Caco-2 (cell line): ENCODE measurements at regions not wholly inside any gene's neighbourhood (a gene's known extent, or its start where the extent isn't known, plus 50 kb on each side); places are given as distances from the start of the nearest gene placed in this dataset.
A peak's percentile ranks its signal among the peaks of the same experiment; 100 is the strongest.

Source experiments
- BruUV-seq: library from RNA; stranded (reverse); fragments of 400-500 nt; replicated peaks from 2 replicates; lab custom pipeline; 2021; lab: Mats Ljungman, UMichigan
- CTCF ChIA-PET: fragments of 300-600 bp; sonication (Branson Sonifier 250); formaldehyde crosslinking; loops from one replicate; lab custom pipeline; 2022; ENCODE audit warnings: antibody characterized with exemption; lab: Charles Lee
- POLR2A ChIA-PET: fragments of 300-600 bp; sonication (Branson Sonifier 250); formaldehyde crosslinking; loops from one replicate; lab custom pipeline; 2022; ENCODE audit warnings: antibody characterized with exemption; lab: Charles Lee
- DNase-seq, 2 experiments: peaks; one replicate each; pipeline versions ENCODE4 v3.0.0 to v3.0.0-alpha.2; 2020 to 2022
- H3K27me3 ChIP-seq: replicated peaks from 2 replicates; pipeline ENCODE4 v1.6.0; 2011; ENCODE audit warnings: low read length; ENCODE audit not compliant: control insufficient read depth, insufficient read depth
- H3K36me3 ChIP-seq: 2 replicates; pipeline ENCODE4 v1.5.1; 2011; ENCODE audit warnings: low read length; ENCODE audit not compliant: control insufficient read depth, insufficient read depth
- H3K4me1 ChIP-seq: fragments of 250-450 bp; sonication (Bioruptor Pico); 2 replicates; pipeline ENCODE4 v1.5.1; 2020; ENCODE audit warnings: mild to moderate bottlenecking
- H3K4me3 ChIP-seq: 2 replicates; pipeline ENCODE4 v1.5.1; 2011; ENCODE audit warnings: low read depth, mild to moderate bottlenecking, control low read depth, low read length
- H3K9me3 ChIP-seq: fragments of 250-450 bp; sonication (Bioruptor Pico); 2 replicates; pipeline ENCODE4 v1.5.1; 2020; ENCODE audit warnings: mild to moderate bottlenecking, moderate library complexity
- H3K27ac Mint-ChIP-seq: one replicate; pipeline ENCODE4 v1.8.0; 2022; ENCODE audit warnings: mixed read lengths; ENCODE audit not compliant: unreplicated experiment
- H3K27me3 Mint-ChIP-seq: one replicate; pipeline ENCODE4 v1.8.0; 2022; ENCODE audit warnings: mixed read lengths; ENCODE audit not compliant: insufficient read depth, unreplicated experiment
- H3K36me3 Mint-ChIP-seq: one replicate; pipeline ENCODE4 v1.8.0; 2022; ENCODE audit warnings: mild to moderate bottlenecking, mixed read lengths; ENCODE audit not compliant: insufficient read depth, unreplicated experiment
- H3K4me1 Mint-ChIP-seq: one replicate; pipeline ENCODE4 v1.8.0; 2022; ENCODE audit warnings: low read depth, mixed read lengths; ENCODE audit not compliant: unreplicated experiment
- H3K4me3 Mint-ChIP-seq: one replicate; pipeline ENCODE4 v1.8.0; 2022; ENCODE audit warnings: mild to moderate bottlenecking, moderate library complexity, mixed read lengths; ENCODE audit not compliant: unreplicated experiment
- H3K9me3 Mint-ChIP-seq: one replicate; pipeline ENCODE4 v1.8.0; 2022; ENCODE audit warnings: mixed read lengths; ENCODE audit not compliant: unreplicated experiment
- intact Hi-C: fragments of 100-400 bp; cut with micrococcal nuclease; formaldehyde crosslinking; loops from one replicate; pipeline ENCODE4 v1.10.0; 2022; ENCODE audit not compliant: unreplicated experiment
- TF ChIP-seq, protein P1 (sequence below), 2 experiments: fragments of 200-600 bp in 1 of 2; IDR thresholded peaks; 1 replicate in 1 of 2; 2 replicates in 1 of 2; pipeline versions ENCODE4 v1.5.1 to v1.8.0; 2011 to 2022; ENCODE audit warnings: antibody characterized with exemption in 1 of 2, control low read depth in 1 of 2, inconsistent platforms in 1 of 2, low read depth in 1 of 2, low read length in 1 of 2, mild to moderate bottlenecking in 1 of 2, moderate library complexity in 1 of 2; ENCODE audit not compliant: insufficient read depth in 1 of 2, severe bottlenecking in 1 of 2, unreplicated experiment in 1 of 2

DNA sequence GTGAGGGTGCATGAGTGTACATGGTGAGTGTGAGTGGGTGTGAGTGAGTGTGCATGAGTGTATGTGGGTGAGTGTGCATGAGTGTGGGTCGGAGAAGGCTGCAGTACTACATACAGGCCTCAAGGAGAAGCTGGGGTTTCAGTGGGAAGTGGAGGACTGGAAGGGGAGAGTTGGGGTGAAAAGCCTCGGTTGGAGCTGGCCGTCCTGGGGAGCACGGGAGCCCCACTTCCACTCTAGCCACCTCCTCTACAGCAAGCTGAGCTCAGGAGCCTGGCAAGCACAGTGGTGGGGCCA lies 68.7 kb upstream of the HPCAL1 start:
- Histone ChIP-seq H3K9me3 (peaks cover 5% of the 10 kb centered on the region; the same call in 1 of the 2 replicates), H3K4me1 (peaks cover 24% of the 10 kb centered on the region), H3K4me3 (no peak overlapping the region), H3K27me3 (no peaks in the 10 kb centered on the region), H3K36me3 (no peaks in the 10 kb centered on the region)
- ChIA-PET POLR2A (no interaction called here), CTCF (no interaction called here)
- intact Hi-C loops = no loop called here
- Mint-ChIP-seq H3K9me3 (peaks cover 16% of the 10 kb centered on the region), H3K27me3 (no peaks in the 10 kb centered on the region), H3K36me3 (peaks cover 4% of the 10 kb centered on the region), H3K4me1 (peaks cover 16% of the 10 kb centered on the region), H3K27ac (no peak overlapping the region), H3K4me3 (no peak overlapping the region)
- TF ChIP-seq, protein P1, sequence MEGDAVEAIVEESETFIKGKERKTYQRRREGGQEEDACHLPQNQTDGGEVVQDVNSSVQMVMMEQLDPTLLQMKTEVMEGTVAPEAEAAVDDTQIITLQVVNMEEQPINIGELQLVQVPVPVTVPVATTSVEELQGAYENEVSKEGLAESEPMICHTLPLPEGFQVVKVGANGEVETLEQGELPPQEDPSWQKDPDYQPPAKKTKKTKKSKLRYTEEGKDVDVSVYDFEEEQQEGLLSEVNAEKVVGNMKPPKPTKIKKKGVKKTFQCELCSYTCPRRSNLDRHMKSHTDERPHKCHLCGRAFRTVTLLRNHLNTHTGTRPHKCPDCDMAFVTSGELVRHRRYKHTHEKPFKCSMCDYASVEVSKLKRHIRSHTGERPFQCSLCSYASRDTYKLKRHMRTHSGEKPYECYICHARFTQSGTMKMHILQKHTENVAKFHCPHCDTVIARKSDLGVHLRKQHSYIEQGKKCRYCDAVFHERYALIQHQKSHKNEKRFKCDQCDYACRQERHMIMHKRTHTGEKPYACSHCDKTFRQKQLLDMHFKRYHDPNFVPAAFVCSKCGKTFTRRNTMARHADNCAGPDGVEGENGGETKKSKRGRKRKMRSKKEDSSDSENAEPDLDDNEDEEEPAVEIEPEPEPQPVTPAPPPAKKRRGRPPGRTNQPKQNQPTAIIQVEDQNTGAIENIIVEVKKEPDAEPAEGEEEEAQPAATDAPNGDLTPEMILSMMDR (IDR thresholded peaks at IDR 0.05; ENCODE audit: insufficient read depth in 1 of 2, low read depth in 1 of 2, low read length in 1 of 2, severe bottlenecking in 1 of 2, unreplicated experiment in 1 of 2) = no peak
- peak in 1 of 2 experiments; percentile 25 for DNase-seq
- BruUV-seq = no TSS peak

DNA sequence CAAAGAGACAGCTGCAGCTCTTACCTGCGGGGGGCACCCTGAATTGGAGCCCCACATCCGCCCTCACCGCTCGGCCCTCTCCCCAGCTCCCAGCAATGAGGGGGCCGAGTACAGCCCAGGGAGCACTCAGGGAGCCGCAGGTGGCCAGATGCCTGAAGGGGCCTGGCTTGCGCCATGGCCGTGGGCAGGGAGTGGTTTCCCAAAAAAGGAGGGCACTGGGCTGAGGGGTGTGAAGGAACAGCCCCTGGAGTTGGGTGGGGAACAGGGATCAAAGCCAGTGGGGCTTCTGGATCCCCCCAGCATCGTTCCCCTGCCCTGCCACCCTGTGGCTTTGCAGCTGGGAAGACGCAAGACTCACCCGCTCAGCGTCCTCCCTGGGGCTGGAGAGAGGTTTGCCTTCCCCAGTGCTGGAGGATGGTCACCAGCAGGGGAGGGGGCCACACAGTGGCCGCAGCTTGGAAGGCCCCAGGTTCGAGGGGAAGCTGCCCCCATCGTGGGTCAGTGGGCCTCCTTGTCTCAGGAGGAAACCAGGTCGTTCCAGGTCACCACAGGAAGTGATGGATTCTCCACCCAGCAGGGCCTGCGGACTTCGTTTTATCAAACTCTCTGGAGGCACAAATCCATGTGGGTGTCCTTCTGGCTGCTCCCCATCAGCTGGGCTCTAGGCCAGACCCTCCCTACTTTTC lies 68.2 kb upstream of the HPCAL1 start:
- TF ChIP-seq, protein P1 (IDR thresholded peaks at IDR 0.05; ENCODE audit: insufficient read depth in 1 of 2, low read depth in 1 of 2, low read length in 1 of 2, severe bottlenecking in 1 of 2, unreplicated experiment in 1 of 2) = no peak
- H3K9me3 ChIP-seq = peaks cover 5% of the 10 kb centered on the region; the same call in 1 of the 2 replicates
- no peaks in the 10 kb centered on the region for H3K36me3 ChIP-seq
- H3K9me3 Mint-ChIP-seq = peaks cover 16% of the 10 kb centered on the region
- peaks cover 4% of the 10 kb centered on the region for H3K36me3 Mint-ChIP-seq
- no peaks in the 10 kb centered on the region for H3K27me3 ChIP-seq
- BruUV-seq = no TSS peak
- POLR2A ChIA-PET = no interaction called here
- CTCF ChIA-PET = no interaction called here
- H3K4me3 Mint-ChIP-seq = no peak overlapping the region
- H3K27me3 Mint-ChIP-seq = no peaks in the 10 kb centered on the region
- peaks cover 12% of the 10 kb centered on the region for H3K4me1 Mint-ChIP-seq
- peak in 1 of 2 experiments; percentile 34 for DNase-seq
- peaks cover 19% of the 10 kb centered on the region for H3K4me1 ChIP-seq
- no peak overlapping the region for H3K27ac Mint-ChIP-seq
- intact Hi-C loops = no loop called here
- H3K4me3 ChIP-seq = no peak overlapping the region

DNA sequence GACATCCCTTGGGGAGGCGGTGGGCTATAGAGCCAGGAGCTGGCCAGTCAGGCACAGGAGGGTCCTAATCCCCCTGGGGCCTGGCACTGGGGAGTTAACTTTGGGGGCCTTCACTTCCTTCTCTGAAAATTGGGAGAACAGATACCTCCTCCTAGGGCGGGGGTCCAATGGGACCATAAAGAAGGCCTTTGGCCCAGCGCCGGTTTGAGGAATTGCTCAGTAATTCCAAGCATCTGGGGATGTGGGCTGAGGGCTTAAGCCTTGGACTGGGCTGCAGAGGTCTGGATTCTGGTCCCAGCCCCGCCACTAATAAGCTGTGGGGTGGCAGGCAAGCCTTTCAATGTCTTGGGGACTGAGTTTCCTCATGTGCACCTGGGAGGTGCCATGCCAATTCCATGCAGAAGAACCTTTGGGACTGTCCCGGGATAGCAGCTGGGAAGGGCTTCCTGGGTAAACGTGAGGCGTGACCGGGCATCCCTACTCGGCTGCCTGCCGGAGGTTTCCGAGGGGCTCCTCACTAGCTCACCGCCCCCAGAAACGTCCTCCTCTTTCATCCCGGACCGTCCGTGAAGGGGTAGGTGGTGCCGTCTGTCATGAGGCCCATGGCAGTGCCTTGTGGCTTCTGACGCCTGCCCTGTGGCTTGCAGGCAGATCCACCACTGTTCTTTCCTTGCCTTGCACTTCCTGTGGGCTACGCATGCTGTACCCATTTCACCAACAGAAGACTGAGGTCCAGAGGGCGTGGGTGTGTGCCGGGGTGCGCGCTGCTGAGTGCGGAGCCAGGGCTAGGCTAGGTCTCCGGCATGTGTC lies 67.4 kb upstream of the HPCAL1 start:
- Mint-ChIP-seq H3K27me3 (no peaks in the 10 kb centered on the region), H3K27ac (no peak overlapping the region), H3K36me3 (peaks cover 4% of the 10 kb centered on the region), H3K9me3 (peaks cover 16% of the 10 kb centered on the region), H3K4me3 (no peak overlapping the region), H3K4me1 (peaks cover 8% of the 10 kb centered on the region)
- no peaks in the 10 kb centered on the region for H3K27me3 ChIP-seq
- ChIA-PET POLR2A (no interaction called here), CTCF (interaction anchor here (0.6 kb wide), 1 partner anchor 871 kb away, joined by 3 read pairs; no protein-coding TSS in a partner anchor)
- no peak overlapping the region for H3K4me3 ChIP-seq
- peak; percentile 28 to 46 for DNase-seq
- TF ChIP-seq, protein P1 (IDR thresholded peaks at IDR 0.05; ENCODE audit: insufficient read depth in 1 of 2, low read depth in 1 of 2, low read length in 1 of 2, severe bottlenecking in 1 of 2, unreplicated experiment in 1 of 2) = no peak
- H3K36me3 ChIP-seq = no peaks in the 10 kb centered on the region
- intact Hi-C loops = no loop called here
- peaks cover 14% of the 10 kb centered on the region; the same call in 1 of the 2 replicates for H3K4me1 ChIP-seq
- peaks cover 5% of the 10 kb centered on the region; the same call in 1 of the 2 replicates for H3K9me3 ChIP-seq
- no TSS peak for BruUV-seq
